MCF 10A (cell line): ENCODE measurements at regions not wholly inside any gene's neighbourhood (a gene's known extent, or its start where the extent isn't known, plus 50 kb on each side); places are given as distances from the start of the nearest gene placed in this dataset.

Experiments
- BruUV-seq: library from RNA; stranded (reverse); fragments of 400-500 nt; replicated peaks from 2 replicates; lab custom pipeline; 2021; lab: Mats Ljungman, UMichigan
- CTCF ChIA-PET: fragments of 300-600 bp; sonication (Branson Sonifier 250); formaldehyde crosslinking; extraction: SDS; loops from one replicate; lab custom pipeline; 2021; ENCODE audit warnings: antibody characterized with exemption, inconsistent platforms; lab: Yijun Ruan, JAX
- POLR2A ChIA-PET: fragments of 300-600, 350-650 bp; sonication (Branson Sonifier 250); formaldehyde crosslinking; extraction: SDS; loops from one replicate; lab custom pipeline; 2020; ENCODE audit warnings: antibody characterized with exemption, inconsistent platforms; lab: Yijun Ruan, JAX
- DNase-seq: peaks from one replicate; pipeline ENCODE4 v3.0.0-alpha.2; 2018; ENCODE audit not compliant: unreplicated experiment
- H3K27ac Mint-ChIP-seq: one replicate; pipeline ENCODE4 v1.8.0; 2022; ENCODE audit warnings: mild to moderate bottlenecking, low read depth, mixed read lengths; ENCODE audit not compliant: unreplicated experiment
- H3K27me3 Mint-ChIP-seq: one replicate; pipeline ENCODE4 v1.8.0; 2022; ENCODE audit warnings: mixed read lengths; ENCODE audit not compliant: insufficient read depth, unreplicated experiment
- H3K36me3 Mint-ChIP-seq: one replicate; pipeline ENCODE4 v1.8.0; 2022; ENCODE audit warnings: mild to moderate bottlenecking, moderate library complexity, mixed read lengths; ENCODE audit not compliant: insufficient read depth, unreplicated experiment
- H3K4me1 Mint-ChIP-seq: one replicate; pipeline ENCODE4 v1.8.0; 2022; ENCODE audit warnings: mixed read lengths; ENCODE audit not compliant: insufficient read depth, unreplicated experiment
- H3K4me3 Mint-ChIP-seq: one replicate; pipeline ENCODE4 v1.8.0; 2022; ENCODE audit warnings: mild to moderate bottlenecking, moderate library complexity, mixed read lengths; ENCODE audit not compliant: unreplicated experiment
- H3K9me3 Mint-ChIP-seq: one replicate; pipeline ENCODE4 v1.8.0; 2022; ENCODE audit warnings: mixed read lengths; ENCODE audit not compliant: unreplicated experiment
- intact Hi-C: fragments of 100-400 bp; cut with micrococcal nuclease; formaldehyde crosslinking; loops from 2 replicates; pipeline ENCODE4 v1.14.1; 2022
- TF ChIP-seq, protein P1 (sequence below): fragments of 200-600 bp; IDR thresholded peaks from one replicate; pipeline ENCODE4 v1.8.0; 2022; ENCODE audit warnings: antibody characterized with exemption, mild to moderate bottlenecking; ENCODE audit not compliant: unreplicated experiment

DNA sequence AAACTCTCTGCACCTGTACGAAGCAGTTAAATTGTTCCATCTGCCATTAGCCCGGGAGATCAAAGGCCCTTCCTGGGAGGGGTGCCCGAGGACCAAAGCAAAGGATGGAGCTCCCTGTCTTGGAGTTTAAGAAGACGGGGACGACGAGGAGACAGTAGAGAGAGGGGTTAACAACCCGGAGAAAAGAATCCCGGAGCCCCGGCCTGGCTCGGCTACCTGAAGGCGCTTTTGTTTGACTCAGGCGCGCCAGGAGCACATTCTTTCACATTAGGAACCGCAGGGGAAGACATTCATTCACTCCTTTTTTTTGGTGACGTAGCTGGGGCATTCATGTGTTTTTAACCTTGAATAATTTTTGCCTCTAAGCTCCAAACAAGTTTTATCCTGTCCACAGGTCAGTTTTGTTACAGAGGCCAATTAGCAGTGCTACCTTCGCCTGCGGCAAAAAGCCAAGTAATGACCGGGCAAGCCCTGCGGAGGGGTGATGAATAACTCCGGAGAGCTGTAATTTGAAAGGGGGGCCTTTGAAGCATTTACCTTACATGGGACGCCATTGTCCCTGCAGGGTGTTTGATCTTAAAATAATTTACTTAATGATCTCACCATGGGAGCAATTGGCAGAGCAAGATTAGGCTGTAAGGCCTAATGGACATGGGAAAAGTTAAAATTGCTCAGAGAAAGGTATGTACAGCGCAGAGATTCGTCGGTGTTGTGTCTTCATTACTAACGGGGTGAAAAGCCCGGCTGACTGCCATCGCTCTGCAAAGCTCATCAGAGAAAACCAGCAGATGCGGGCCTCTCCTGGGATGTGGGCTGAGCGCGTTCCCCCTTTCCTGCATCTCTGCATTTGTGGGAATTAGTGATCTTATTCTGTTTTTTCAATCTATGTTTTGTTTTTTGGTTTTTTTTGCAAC lies 258.0 kb upstream of the SP4 start:
- POLR2A ChIA-PET, result no interaction called here
- Mint-ChIP-seq H3K4me1 (peaks cover 11% of the 10 kb centered on the region), H3K4me3 (no peak overlapping the region), H3K27ac (no peak overlapping the region), H3K9me3 (peaks cover 4% of the 10 kb centered on the region), H3K27me3 (no peaks in the 10 kb centered on the region), H3K36me3 (no peaks in the 10 kb centered on the region)
- CTCF ChIA-PET, result interaction anchor here (0.6 to 0.7 kb wide), 2 partner anchors 9 to 1976 kb away, joined by 3 read pairs; no protein-coding TSS in a partner anchor
- TF ChIP-seq, protein P1, sequence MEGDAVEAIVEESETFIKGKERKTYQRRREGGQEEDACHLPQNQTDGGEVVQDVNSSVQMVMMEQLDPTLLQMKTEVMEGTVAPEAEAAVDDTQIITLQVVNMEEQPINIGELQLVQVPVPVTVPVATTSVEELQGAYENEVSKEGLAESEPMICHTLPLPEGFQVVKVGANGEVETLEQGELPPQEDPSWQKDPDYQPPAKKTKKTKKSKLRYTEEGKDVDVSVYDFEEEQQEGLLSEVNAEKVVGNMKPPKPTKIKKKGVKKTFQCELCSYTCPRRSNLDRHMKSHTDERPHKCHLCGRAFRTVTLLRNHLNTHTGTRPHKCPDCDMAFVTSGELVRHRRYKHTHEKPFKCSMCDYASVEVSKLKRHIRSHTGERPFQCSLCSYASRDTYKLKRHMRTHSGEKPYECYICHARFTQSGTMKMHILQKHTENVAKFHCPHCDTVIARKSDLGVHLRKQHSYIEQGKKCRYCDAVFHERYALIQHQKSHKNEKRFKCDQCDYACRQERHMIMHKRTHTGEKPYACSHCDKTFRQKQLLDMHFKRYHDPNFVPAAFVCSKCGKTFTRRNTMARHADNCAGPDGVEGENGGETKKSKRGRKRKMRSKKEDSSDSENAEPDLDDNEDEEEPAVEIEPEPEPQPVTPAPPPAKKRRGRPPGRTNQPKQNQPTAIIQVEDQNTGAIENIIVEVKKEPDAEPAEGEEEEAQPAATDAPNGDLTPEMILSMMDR, result no peak
- intact Hi-C loops, result no loop called here
- no TSS peak for BruUV-seq
- DNase-seq, result no peak

DNA sequence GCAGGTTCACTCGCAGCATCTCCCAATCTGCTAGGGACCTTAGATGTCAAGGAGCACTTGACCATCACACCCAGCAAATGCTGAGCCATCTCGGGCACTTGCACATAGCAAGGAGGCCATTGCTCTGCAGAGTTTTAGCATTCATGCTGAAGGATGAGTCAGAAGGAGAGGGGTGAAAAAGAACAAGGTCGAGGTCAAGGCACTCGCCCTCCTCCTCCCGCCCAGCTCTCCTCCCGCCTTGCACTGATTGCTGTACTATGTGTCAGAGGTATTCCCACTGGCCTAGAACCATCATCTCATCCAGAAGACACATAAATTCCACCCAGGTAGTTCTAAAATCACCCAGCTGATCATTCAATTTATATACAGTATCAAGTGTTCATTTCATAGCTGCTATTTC lies 255.1 kb upstream of the SP4 start:
- Mint-ChIP-seq H3K27ac (no peak overlapping the region), H3K4me1 (peaks cover 11% of the 10 kb centered on the region), H3K36me3 (no peaks in the 10 kb centered on the region), H3K9me3 (no peaks in the 10 kb centered on the region), H3K27me3 (no peaks in the 10 kb centered on the region), H3K4me3 (no peak overlapping the region)
- CTCF ChIA-PET, result interaction anchor here (0.5 kb wide), 1 partner anchor 9 kb away, joined by 4 read pairs; no protein-coding TSS in a partner anchor
- no peak for DNase-seq
- no TSS peak for BruUV-seq
- intact Hi-C loops, result no loop called here
- TF ChIP-seq, protein P1, result no peak
- POLR2A ChIA-PET, result interaction anchor here (0.5 kb wide), 1 partner anchor 68 kb away, joined by 4 read pairs; no protein-coding TSS in a partner anchor

DNA sequence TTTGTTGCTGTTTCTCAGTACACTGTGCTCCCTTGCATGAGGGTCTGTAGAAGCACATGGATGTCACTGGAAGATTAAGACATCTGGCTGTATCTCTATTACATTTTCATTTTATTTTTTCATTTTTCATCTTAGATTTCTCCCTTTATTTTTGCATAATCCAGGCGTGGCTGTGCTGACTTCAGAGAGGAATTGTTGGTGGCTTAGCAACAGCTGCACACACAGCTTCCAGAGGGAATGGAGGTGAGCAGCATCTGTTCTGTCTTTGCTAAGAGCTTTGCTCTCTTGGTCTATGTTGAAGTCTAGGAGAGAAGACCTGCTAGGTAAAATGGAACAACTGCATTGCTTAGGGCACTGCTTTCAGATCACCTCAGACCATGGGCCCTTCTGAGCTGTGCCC lies 254.4 kb upstream of the SP4 start:
- TF ChIP-seq, protein P1, result no peak
- Mint-ChIP-seq H3K27me3 (no peaks in the 10 kb centered on the region), H3K27ac (no peak overlapping the region), H3K36me3 (no peaks in the 10 kb centered on the region), H3K9me3 (no peaks in the 10 kb centered on the region), H3K4me1 (peaks cover 11% of the 10 kb centered on the region), H3K4me3 (no peak overlapping the region)
- intact Hi-C loops, result no loop called here
- ChIA-PET POLR2A (no interaction called here), CTCF (interaction anchor here (0.6 kb wide), 1 partner anchor 1422 kb away, joined by 3 read pairs; no protein-coding TSS in a partner anchor)
- no TSS peak for BruUV-seq
- DNase-seq, result no peak

DNA sequence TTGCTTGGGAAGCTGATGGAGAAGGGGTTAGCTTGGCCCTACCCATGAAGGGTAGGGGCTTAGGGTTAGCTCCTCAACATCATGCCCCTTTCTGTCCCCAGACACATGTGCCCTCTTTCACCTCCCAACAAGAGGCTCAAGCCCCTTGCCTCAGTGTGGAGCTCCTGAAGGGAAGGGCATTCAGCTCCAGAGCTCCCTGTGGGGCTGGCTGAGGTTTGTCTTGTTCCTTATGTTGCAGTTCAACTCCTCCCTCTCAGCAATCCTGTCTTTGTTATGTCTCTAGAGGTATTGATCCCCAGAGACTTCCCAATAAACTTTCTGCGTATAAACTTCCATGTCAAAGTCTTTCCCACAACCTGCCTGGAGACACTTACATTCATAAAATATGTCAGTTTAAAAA lies 252.2 kb upstream of the SP4 start:
- intact Hi-C loops, result no loop called here
- Mint-ChIP-seq H3K36me3 (no peaks in the 10 kb centered on the region), H3K9me3 (no peaks in the 10 kb centered on the region), H3K4me1 (peaks cover 11% of the 10 kb centered on the region), H3K27ac (no peak overlapping the region), H3K4me3 (no peak overlapping the region), H3K27me3 (no peaks in the 10 kb centered on the region)
- no TSS peak for BruUV-seq
- ChIA-PET POLR2A (no interaction called here), CTCF (interaction anchor here (0.7 kb wide), 1 partner anchor 1475 kb away, joined by 3 read pairs; no protein-coding TSS in a partner anchor)
- TF ChIP-seq, protein P1, result no peak
- no peak for DNase-seq
